GM21515 (cell line): ENCODE measurements at regions not wholly inside any gene's neighbourhood (a gene's known extent, or its start where the extent isn't known, plus 50 kb on each side); places are given as distances from the start of the nearest gene placed in this dataset.

Source experiments
- ATAC-seq: cut with Tn5 transposase; IDR thresholded peaks from one replicate; pipeline ENCODE4 v1.9.1; 2021; ENCODE audit not compliant: unreplicated experiment

GRCh38 chr12:115444346-115444745, 760.4 kb upstream of the TBX3 start:
- no peak for ATAC-seq

GRCh38 chr12:115443351-115443938, 759.5 kb upstream of the TBX3 start:
- ATAC-seq, result no peak

DNA sequence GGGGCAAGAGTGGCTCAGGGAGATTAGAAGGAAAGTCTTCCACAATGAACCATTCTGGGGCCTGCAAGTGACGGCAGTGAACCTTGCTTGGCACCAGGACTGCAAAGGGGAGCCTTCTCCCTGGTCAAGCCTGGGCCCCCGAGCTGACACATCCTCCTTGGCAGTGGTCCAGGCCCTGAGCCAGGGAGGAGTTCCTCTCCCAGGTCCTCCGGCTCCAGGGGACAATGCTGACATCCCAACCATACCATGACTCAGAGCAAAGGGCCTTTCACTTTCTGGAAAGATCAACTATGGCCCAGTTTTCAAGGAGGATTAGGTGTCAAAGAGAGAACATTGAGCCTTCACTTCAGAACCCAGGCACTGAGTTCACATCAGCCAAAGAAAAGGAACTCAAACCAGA, 756.5 kb upstream of the TBX3 start:
- ATAC-seq, result no peak

DNA sequence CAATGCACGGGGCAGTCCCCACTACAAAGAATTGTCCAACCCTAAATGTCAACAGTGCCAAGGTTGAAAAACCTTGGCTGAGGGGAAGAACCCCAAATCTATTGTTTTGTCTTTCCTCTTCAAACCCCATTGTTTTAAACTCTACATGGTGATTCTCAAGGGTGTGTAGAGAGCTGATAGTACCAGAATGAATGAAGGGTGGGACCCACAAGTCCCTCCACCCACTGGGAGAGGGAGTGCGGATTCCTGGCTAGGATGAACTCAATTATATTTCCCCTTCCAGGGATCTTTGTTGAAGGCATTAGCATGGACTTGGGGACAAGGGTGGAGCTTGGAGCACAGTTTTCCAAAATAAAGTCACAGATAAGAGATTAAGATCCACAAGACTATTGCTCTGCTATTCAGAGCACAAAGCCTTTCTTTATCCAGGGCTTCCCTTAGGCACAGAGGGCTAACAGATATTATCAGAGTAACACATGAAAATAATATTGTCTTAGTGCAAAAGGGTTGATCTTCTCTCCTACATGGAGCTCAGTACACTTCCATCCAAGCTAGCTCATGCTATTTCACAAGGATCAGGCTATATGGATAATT, 755.1 kb upstream of the TBX3 start:
- no peak for ATAC-seq

DNA sequence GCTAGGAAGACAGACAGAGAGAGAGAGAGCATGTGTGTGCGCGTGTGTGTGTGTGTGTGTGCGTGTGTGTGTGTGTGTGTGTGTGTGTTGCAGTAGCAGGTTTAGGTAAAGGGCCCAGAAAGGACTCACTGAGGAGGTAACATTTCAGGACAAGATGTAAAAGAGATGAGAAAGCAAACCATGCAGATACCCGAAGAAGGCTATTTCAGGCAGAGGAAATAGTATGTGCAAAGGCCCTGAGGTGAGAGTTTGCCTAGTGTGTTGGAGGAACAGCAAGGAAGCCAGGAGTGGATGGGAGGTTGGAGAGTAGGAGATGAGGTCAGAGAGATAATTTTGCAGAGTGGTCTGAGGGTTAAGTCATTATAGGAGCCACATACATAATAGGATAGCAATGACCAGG, 754.3 kb upstream of the TBX3 start:
- ATAC-seq, result no peak

DNA sequence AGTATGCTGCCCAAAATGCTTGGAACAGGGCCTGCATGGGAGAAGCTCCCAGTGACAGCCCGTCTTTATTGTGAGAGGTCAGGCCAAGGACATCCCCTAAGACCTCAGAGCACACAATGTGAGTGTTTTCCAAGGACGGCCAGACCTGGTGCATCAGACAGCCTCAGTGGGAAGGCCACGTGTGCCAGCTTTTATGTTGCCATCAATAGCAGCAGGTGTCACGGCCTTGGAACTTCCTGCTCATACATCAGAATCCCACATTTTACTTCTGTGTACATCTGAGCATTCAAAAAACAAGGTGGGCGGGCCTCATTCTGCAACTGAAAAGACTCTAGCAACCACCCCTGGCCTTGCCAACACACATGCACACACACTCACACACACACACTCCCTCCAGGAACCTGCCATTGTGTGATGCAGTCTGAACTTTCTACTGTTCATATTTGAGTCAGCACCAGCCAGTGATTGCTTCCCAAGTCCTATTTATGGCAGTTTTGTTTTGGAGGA, 753.1 kb upstream of the TBX3 start:
- no peak for ATAC-seq

- ATAC-seq, result no peak
Measured at GRCh38 chr12:115433014-115433634, 749.1 kb upstream of the TBX3 start.

DNA sequence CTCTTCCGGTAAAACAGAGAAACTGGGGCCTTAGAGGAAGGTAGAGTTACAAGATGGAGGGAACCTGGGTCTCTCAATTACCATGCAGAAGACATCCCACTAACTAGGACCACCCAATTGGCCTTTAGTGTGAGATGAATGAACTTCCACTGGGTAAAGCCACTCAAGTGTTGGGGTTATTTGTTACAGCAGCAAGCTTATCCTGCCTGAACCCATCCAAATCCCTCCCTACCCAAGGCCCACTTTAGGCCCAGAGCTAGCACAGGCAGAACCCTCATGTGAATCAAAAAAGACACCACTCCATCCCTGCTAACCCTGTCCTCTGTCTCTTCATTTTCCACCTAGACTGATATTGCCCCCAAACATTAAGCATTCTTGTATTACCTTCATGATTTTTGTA, 746.7 kb upstream of the TBX3 start:
- ATAC-seq, result no peak

- no peak for ATAC-seq
Measured at GRCh38 chr12:115426732-115427131, 742.8 kb upstream of the TBX3 start.

DNA sequence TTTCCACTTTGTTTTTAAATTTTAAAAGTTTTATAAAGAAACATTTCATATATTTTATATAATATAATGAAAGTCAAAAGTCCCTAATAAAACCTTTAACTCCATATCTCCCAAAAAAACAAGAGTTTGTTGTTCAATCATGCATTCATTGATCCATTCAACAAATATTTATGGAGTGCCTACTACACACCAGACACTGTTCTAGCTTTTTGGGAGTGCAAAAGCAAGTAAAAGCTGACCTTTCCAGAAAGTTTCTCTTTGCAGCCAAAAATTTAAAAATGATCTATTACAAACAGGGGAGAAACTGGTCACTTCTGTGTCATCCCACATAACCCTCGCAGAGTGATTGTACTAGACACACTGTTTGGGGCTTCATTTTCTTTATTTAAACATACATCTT, 740.0 kb upstream of the TBX3 start:
- no peak for ATAC-seq

DNA sequence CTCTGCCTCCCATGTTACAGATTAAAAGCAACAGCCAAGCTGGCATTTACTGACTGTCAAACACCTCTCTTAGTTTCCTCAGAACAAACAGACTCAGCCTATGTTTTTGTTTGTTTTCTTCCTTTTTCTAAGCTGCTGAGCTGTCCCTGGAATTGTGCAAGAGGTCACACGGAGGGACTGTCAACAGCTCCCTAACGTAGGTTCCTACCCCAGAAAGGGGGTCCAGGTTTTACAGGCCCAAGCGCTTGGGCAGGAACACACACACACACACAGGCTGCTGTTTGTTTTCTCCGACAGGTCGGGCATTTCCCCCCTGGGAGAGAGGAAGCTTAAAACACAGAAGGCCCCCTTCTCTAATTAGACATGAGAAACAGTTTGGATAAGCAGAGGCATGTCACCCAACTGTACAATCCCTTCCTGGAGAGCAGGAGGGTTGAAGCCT, 739.6 kb upstream of the TBX3 start:
- no peak for ATAC-seq

GRCh38 chr12:115422845-115423545, 739.0 kb upstream of the TBX3 start:
- ATAC-seq, result no peak

DNA sequence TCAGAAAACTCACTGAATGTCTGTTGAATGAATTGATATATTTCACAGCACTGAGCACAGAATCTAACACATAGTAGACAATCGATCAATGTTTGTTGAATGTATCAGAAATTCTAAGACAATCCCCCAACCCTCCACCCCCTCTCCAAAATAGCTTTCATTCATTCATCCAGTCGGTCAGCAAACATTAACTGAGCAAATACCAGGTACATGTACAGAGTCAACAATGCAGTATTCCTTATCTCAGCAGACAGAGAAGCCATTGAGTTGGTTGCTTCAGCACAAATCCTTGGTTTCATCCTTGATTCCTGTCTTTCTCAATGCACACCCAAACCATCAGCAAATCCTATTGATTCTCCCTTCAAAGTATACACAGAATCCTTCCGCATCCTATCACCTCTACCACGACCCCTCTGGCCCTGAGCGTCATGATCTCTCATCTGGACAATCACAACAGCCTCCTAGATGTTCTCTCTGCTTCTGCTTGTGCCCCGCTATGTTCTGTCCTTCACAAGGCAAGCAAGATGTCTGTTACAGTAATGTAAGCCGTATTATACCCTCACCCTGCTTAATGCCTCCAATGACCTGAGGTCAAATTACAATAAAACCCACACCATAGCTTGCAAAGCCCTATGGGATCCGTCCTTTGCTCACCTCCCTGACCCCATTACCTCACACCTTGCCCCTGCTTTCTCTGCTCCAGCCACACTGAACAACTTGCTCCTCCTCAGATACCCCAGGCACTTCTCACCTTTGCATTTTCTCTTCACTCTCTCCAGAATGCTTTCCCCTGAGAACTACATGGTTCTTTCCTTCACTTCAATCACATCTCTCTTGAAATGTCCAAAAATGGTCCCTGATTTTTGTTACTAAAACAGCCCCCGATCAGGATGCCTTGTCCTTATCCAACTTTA, 738.1 kb upstream of the TBX3 start:
- ATAC-seq, result no peak

DNA sequence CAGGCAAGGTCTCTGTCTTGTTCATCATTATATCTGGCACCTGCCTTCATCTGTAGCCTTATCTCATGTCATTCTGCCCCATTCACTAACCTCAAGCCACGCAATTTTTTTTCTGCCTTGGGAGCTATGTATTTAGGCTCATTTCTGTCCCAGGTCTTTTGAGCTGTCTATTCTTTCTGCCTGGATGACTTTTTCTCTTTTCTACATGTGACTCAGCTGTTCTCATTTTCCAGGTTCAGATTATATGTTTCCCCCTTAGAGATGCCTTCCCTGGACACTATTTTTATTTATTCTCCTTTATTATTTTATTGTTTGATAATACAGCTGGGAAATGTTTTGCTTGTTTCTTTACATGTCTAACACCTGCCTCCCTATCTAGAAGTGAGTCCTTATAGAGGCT, 737.4 kb upstream of the TBX3 start:
- ATAC-seq, result no peak

DNA sequence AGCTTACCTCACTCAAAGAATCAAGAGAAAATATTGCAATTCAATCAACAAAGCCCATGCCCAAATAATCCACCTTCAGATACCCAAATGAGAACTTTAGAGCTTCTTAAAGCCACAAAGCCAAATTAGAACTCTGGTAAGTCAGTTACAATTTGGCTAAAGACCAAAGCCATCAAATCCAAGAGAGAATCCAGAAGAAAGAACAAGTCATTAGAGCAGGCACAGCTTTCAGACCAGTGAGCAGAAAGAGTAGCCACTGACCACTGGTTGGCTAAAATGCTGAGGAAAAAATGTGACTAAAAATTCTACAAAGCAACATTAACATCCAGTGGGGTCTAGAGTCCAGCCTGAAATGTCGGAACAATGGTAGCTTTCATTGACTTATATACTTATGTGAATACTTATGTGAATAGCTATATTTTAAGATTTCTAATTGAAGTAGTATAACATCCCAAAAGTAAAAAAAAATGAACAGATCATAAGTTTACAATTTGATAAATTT, 735.2 kb upstream of the TBX3 start:
- ATAC-seq, result no peak

DNA sequence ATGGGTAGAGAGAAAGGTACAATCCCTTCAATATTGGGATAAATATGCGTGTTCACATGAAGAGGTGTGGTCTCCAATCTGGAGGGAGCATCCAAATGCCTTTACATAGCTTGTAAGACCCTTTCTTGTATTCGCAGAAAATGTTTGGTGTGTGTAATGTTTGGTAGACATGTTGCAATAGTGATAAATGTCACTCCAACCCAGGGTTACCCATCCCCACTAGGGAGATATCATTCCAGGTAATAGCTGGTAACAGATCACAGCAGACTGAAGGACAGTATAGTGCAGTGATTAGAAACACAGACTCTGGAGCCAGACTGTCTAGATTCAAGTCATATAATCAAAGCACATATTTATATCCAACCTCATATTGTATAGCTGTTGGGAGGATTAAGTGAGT, 733.6 kb upstream of the TBX3 start:
- no peak for ATAC-seq

GRCh38 chr12:115416869-115417268, 732.9 kb upstream of the TBX3 start:
- ATAC-seq, result no peak

DNA sequence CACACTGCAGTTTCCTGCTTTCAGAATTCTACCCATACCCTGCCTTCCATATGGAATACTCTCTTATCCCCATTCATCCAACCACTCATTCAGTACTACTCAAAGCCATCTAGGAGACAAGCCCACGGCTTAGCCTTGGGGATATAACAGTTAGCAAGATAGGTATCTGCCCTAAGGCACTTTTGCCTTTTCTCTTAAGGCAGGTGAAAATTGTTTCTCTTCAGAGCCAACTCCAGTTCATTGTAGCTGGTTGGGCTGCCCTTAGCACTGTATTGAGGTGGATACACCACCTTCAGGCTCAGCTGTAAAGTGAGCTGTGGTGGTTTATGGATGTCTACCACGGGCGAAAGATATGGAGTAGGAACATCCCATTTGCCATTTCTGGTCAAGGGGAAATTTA, 729.7 kb upstream of the TBX3 start:
- ATAC-seq, result no peak

GRCh38 chr12:115412831-115413230, 728.9 kb upstream of the TBX3 start:
- ATAC-seq, result no peak

- no peak for ATAC-seq
Measured at GRCh38 chr12:115411121-115411520, 727.1 kb upstream of the TBX3 start.

DNA sequence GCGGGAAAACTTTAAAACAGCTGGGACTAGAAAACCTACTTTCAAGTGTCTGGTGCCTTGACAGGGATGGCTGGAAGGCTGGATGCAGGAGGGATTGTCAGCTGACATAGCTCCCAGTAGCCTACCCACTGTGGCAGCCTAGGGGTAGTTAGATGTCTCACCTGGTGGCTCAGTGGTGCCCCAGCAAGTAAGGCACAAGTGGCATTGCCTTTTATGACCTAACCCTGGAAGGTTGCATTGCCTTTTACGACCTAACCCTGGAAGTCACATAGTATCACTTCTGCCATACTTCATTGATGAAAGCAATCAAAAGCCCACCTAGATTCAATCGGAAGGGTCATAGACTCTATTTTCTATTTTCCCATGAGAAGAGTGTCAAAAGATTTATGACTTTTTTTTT, 724.7 kb upstream of the TBX3 start:
- no peak for ATAC-seq
